ENCODE measurements at regions not wholly inside any gene's neighbourhood (a gene's known extent, or its start where the extent isn't known, plus 50 kb on each side); places are given as distances from the start of the nearest gene placed in this dataset.

GRCh38 chr9:3054017-3054586 is 210.2 kb upstream of the PUM3 start:
- intact Hi-C loops (cut with DNase I): no loop called here

GRCh38 chr9:3049636-3050035 is 205.7 kb upstream of the PUM3 start:
- intact Hi-C loops (cut with DNase I): no loop called here
- no peak for DNase-seq

More at GRCh38 chr9:3054017-3054586, 210.2 kb upstream of the PUM3 start:
- DNase-seq: no peak

GRCh38 chr9:3047912-3048311 is 204.0 kb upstream of the PUM3 start:
- no peak for DNase-seq
- intact Hi-C loops (cut with DNase I): no loop called here

GRCh38 chr9:3045153-3045552 is 201.3 kb upstream of the PUM3 start:
- no peak for DNase-seq
- intact Hi-C loops (cut with DNase I): no loop called here

GRCh38 chr9:3043369-3043768 is 199.5 kb upstream of the PUM3 start:
- intact Hi-C loops (cut with DNase I): no loop called here

GRCh38 chr9:3040761-3041160 is 196.9 kb upstream of the PUM3 start:
- intact Hi-C loops (cut with DNase I): no loop called here

More at GRCh38 chr9:3043369-3043768, 199.5 kb upstream of the PUM3 start:
- DNase-seq: no peak

GRCh38 chr9:3036333-3036700 is 192.4 kb upstream of the PUM3 start:
- intact Hi-C loops (cut with DNase I): loop anchor here (2.0 kb wide), 1 partner anchor 180 kb away; no protein-coding TSS in a partner anchor
- no peak for DNase-seq

More at GRCh38 chr9:3040761-3041160, 196.9 kb upstream of the PUM3 start:
- no peak for DNase-seq

- peak in 1 of 10 donors; percentile 61 for DNase-seq
- intact Hi-C loops (cut with DNase I): loop anchor here (2.0 kb wide), 1 partner anchor 179 kb away; no protein-coding TSS in a partner anchor
Observed at GRCh38 chr9:3035579-3036332, 191.9 kb upstream of the PUM3 start.

GRCh38 chr9:3032898-3033297 is 189.0 kb upstream of the PUM3 start:
- intact Hi-C loops (cut with DNase I): no loop called here
- no peak for DNase-seq

GRCh38 chr9:3028535-3028934 is 184.6 kb upstream of the PUM3 start:
- intact Hi-C loops (cut with DNase I): no loop called here
- no peak for DNase-seq

GRCh38 chr9:3027210-3027609 is 183.3 kb upstream of the PUM3 start:
- DNase-seq: no peak
- intact Hi-C loops (cut with DNase I): no loop called here

GRCh38 chr9:3023449-3023848 is 179.6 kb upstream of the PUM3 start:
- no peak for DNase-seq
- intact Hi-C loops (cut with DNase I): no loop called here

- intact Hi-C loops (cut with DNase I): no loop called here
Observed at GRCh38 chr9:3018691-3019230, 174.9 kb upstream of the PUM3 start.

GRCh38 chr9:3018071-3018470 is 174.2 kb upstream of the PUM3 start:
- intact Hi-C loops (cut with DNase I): no loop called here
- DNase-seq: no peak

More at GRCh38 chr9:3018691-3019230, 174.9 kb upstream of the PUM3 start:
- DNase-seq: no peak

- intact Hi-C loops (cut with DNase I): no loop called here
- no peak for DNase-seq
Observed at GRCh38 chr9:3014178-3014577, 170.3 kb upstream of the PUM3 start.

- no peak for DNase-seq
- intact Hi-C loops (cut with DNase I): no loop called here
Observed at GRCh38 chr9:3012842-3013241, 168.9 kb upstream of the PUM3 start.

GRCh38 chr9:3012245-3012644 is 168.3 kb upstream of the PUM3 start:
- no peak for DNase-seq
- intact Hi-C loops (cut with DNase I): no loop called here

GRCh38 chr9:3008091-3008490 is 164.2 kb upstream of the PUM3 start:
- intact Hi-C loops (cut with DNase I): no loop called here
- DNase-seq: no peak

- no peak for DNase-seq
Observed at GRCh38 chr9:3007326-3007725, 163.4 kb upstream of the PUM3 start.

GRCh38 chr9:3006851-3007250 is 163.0 kb upstream of the PUM3 start:
- intact Hi-C loops (cut with DNase I): no loop called here
- no peak for DNase-seq

More at GRCh38 chr9:3007326-3007725, 163.4 kb upstream of the PUM3 start:
- intact Hi-C loops (cut with DNase I): no loop called here

- DNase-seq: no peak
Observed at GRCh38 chr9:3004572-3004971, 160.7 kb upstream of the PUM3 start.

GRCh38 chr9:3001311-3001710 is 157.4 kb upstream of the PUM3 start:
- no peak for DNase-seq
- intact Hi-C loops (cut with DNase I): no loop called here

More at GRCh38 chr9:3004572-3004971, 160.7 kb upstream of the PUM3 start:
- intact Hi-C loops (cut with DNase I): no loop called here
